Right lobe of liver (tissue), 4 donors: ENCODE measurements at regions not wholly inside any gene's neighbourhood (a gene's known extent, or its start where the extent isn't known, plus 50 kb on each side); places are given as distances from the start of the nearest gene placed in this dataset.

Experiments
- CTCF ChIP-seq, 4 donors: fragments of 200-600 bp in 3 of 4; fragments of 450-650 bp in 1 of 4; IDR thresholded peaks; one replicate each; pipeline versions ENCODE4 v1.5.1 to v1.8.0; 2016 to 2022; ENCODE audit warnings: antibody characterized with exemption in 4 of 4, mild to moderate bottlenecking in 2 of 4
- POLR2A ChIP-seq: fragments of 450-650 bp; IDR thresholded peaks from one replicate; pipeline ENCODE4 v1.6.1; 2017; ENCODE audit warnings: antibody characterized with exemption, mild to moderate bottlenecking
- donor health status: DM: no; HTN: no; CAD: no.
- donor health status: DM: no; HTN: no; CAD: no.
- donor health status: DM: no; HTN: yes; CAD: no.

GRCh38 chr4:159434114-159434870 is 331.4 kb downstream of the RAPGEF2 start:
- TF ChIP-seq CTCF (IDR thresholded peaks at IDR 0.05) (no peak), POLR2A (no peak)
